Type B pancreatic cell (in vitro differentiated cells): ENCODE measurements at regions not wholly inside any gene's neighbourhood (a gene's known extent, or its start where the extent isn't known, plus 50 kb on each side); places are given as distances from the start of the nearest gene placed in this dataset.

Experiments used
- DNase-seq: peaks from one replicate; pipeline ENCODE4 v3.0.0; 2021; ENCODE audit warnings: mixed read lengths; ENCODE audit not compliant: unreplicated experiment; ENCODE audit errors: extremely low spot score
- H3K27ac Mint-ChIP-seq: 2 replicates; pipeline ENCODE4 v1.8.0; 2021; ENCODE audit warnings: mild to moderate bottlenecking, mixed read lengths
- H3K27me3 Mint-ChIP-seq: 2 replicates; pipeline ENCODE4 v1.8.0; 2021; ENCODE audit warnings: mixed read lengths
- H3K36me3 Mint-ChIP-seq: 2 replicates; pipeline ENCODE4 v1.8.0; 2021; ENCODE audit warnings: mixed read lengths
- H3K4me1 Mint-ChIP-seq: one replicate; pipeline ENCODE4 v1.8.0; 2021; ENCODE audit warnings: mixed read lengths; ENCODE audit not compliant: unreplicated experiment
- H3K4me3 Mint-ChIP-seq: 2 replicates; pipeline ENCODE4 v1.8.0; 2021; ENCODE audit warnings: mild to moderate bottlenecking, mixed read lengths
- H3K9me3 Mint-ChIP-seq: 2 replicates; pipeline ENCODE4 v1.8.0; 2021; ENCODE audit warnings: mixed read lengths
- CTCF ChIP-seq: fragments of 200-600 bp; sonication (generic); conservative IDR thresholded peaks from 2 replicates; pipeline ENCODE4 v1.5.0; 2021; ENCODE audit warnings: antibody characterized with exemption, mild to moderate bottlenecking

- Mint-ChIP-seq H3K4me3 (peak overlapping the region; percentile 71), H3K9me3 (no peaks in the 10 kb centered on the region), H3K27me3 (peaks cover 9% of the 10 kb centered on the region), H3K27ac (peak overlapping the region; percentile 2), H3K36me3 (no peaks in the 10 kb centered on the region), H3K4me1 (peaks cover 7% of the 10 kb centered on the region)
- TF ChIP-seq CTCF, result no peak
- no peak for DNase-seq
These were observed 587.6 kb upstream of the CDH18 start for GRCh38 chr5:20575571-20575970.

- no peak for TF ChIP-seq CTCF
- DNase-seq, result no peak
- peaks cover 7% of the 10 kb centered on the region for H3K4me1 Mint-ChIP-seq
- no peaks in the 10 kb centered on the region for H3K36me3 Mint-ChIP-seq
- H3K9me3 Mint-ChIP-seq, result no peaks in the 10 kb centered on the region
- H3K4me3 Mint-ChIP-seq, result peak overlapping the region; percentile 56
- no peak overlapping the region for H3K27ac Mint-ChIP-seq
- peaks cover 9% of the 10 kb centered on the region for H3K27me3 Mint-ChIP-seq
These were observed 586.6 kb upstream of the CDH18 start for GRCh38 chr5:20574576-20574975.

GRCh38 chr5:20572614-20573013 lies 584.6 kb upstream of the CDH18 start:
- no peak for DNase-seq
- Mint-ChIP-seq H3K9me3 (no peaks in the 10 kb centered on the region), H3K27me3 (peaks cover 9% of the 10 kb centered on the region), H3K4me3 (peak overlapping the region; percentile 65), H3K36me3 (no peaks in the 10 kb centered on the region), H3K27ac (peak overlapping the region; percentile 16), H3K4me1 (peaks cover 7% of the 10 kb centered on the region)
- TF ChIP-seq CTCF, result no peak

- DNase-seq, result no peak
- H3K4me1 Mint-ChIP-seq, result peaks cover 4% of the 10 kb centered on the region
- H3K27ac Mint-ChIP-seq, result no peak overlapping the region
- no peak for TF ChIP-seq CTCF
- no peaks in the 10 kb centered on the region for H3K36me3 Mint-ChIP-seq
- no peaks in the 10 kb centered on the region for H3K9me3 Mint-ChIP-seq
- H3K4me3 Mint-ChIP-seq, result peak overlapping the region; percentile 26
- peaks cover 3% of the 10 kb centered on the region for H3K27me3 Mint-ChIP-seq
These were observed 582.5 kb upstream of the CDH18 start for GRCh38 chr5:20570486-20570885.

GRCh38 chr5:20562544-20562943 lies 574.5 kb upstream of the CDH18 start:
- no peak for TF ChIP-seq CTCF
- H3K27me3 Mint-ChIP-seq, result no peaks in the 10 kb centered on the region
- DNase-seq, result no peak
- no peaks in the 10 kb centered on the region for H3K36me3 Mint-ChIP-seq
- H3K9me3 Mint-ChIP-seq, result no peaks in the 10 kb centered on the region
- no peak overlapping the region for H3K4me3 Mint-ChIP-seq
- no peaks in the 10 kb centered on the region for H3K4me1 Mint-ChIP-seq
- H3K27ac Mint-ChIP-seq, result no peak overlapping the region

- DNase-seq, result no peak
- H3K4me3 Mint-ChIP-seq, result no peak overlapping the region
- TF ChIP-seq CTCF, result no peak
- H3K27ac Mint-ChIP-seq, result no peak overlapping the region
- H3K9me3 Mint-ChIP-seq, result no peaks in the 10 kb centered on the region
- no peaks in the 10 kb centered on the region for H3K27me3 Mint-ChIP-seq
- H3K36me3 Mint-ChIP-seq, result no peaks in the 10 kb centered on the region
- no peaks in the 10 kb centered on the region for H3K4me1 Mint-ChIP-seq
These were observed 571.8 kb upstream of the CDH18 start for GRCh38 chr5:20559845-20560244.
